ENCODE measurements at regions not wholly inside any gene's neighbourhood (a gene's known extent, or its start where the extent isn't known, plus 50 kb on each side); places are given as distances from the start of the nearest gene placed in this dataset.

DNA sequence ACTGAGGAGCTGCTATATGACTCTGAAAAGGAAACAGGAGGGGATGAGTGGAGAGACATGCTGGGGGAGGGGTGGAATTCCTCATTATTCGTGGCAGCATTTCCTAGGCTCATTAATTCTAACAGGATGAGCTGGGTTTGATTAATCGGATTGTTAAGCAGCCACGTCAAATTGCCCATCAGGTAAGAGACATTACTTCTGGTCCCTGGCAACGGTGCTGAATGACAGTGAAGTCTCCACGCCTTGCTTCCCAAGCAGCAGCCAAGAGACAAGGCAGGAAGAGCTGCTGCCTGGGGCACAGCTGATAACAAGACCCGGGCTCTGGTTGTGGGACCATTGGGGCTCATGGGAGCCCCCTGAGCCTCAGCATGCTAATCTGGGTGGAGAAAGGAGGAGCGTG is 86.6 kb downstream of the MARCHF4 start:
- Histone ChIP-seq H4K8ac (replicated peaks; ENCODE audit: insufficient read length, low read depth, low read length) (no peak overlapping the region), H2BK15ac (ENCODE audit: low read depth, low read length) (no peak overlapping the region), H3K79me1 (ENCODE audit: insufficient read depth, low read depth, low read length, poor library complexity, severe bottlenecking) (no peaks in the 10 kb centered on the region), H3K23me2 (ENCODE audit: insufficient read length, low read depth, low read length, poor library complexity, severe bottlenecking) (no peaks in the 10 kb centered on the region), H2AFZ (ENCODE audit: low read length) (no peak overlapping the region), H4K5ac (ENCODE audit: insufficient read length, low read depth, low read length) (no peak overlapping the region), H3K56ac (ENCODE audit: insufficient read length, low read depth, low read length) (no peak overlapping the region), H3K4me2 (ENCODE audit: insufficient read depth, insufficient read length, low read length) (no peak overlapping the region), H3K18ac (ENCODE audit: insufficient read length, low read depth, low read length) (no peak overlapping the region), H3K9ac (ENCODE audit: extremely low read depth, insufficient read length, low read length) (no peak overlapping the region), H3K27ac (ENCODE audit: insufficient read length, low read depth, low read length) (no peak overlapping the region), H3K4ac (ENCODE audit: low read depth, low read length) (no peak overlapping the region), H2BK120ac (ENCODE audit: low read depth, low read length, poor library complexity, severe bottlenecking) (no peak overlapping the region), H3K4me1 (ENCODE audit: insufficient read depth, low read length) (peaks cover 17% of the 10 kb centered on the region; the same call in 1 of the 2 replicates), H3T11ph (ENCODE audit: low read length) (no peak overlapping the region), H3K14ac (ENCODE audit: insufficient read depth, low read length) (no peak overlapping the region), H2BK20ac (ENCODE audit: low read depth, low read length, poor library complexity, severe bottlenecking) (no peak overlapping the region), H3K9me3 (ENCODE audit: control insufficient read depth, low read depth, low read length) (no peaks in the 10 kb centered on the region), H4K20me1 (ENCODE audit: control insufficient read depth, insufficient read depth, insufficient read length) (no peaks in the 10 kb centered on the region), H3K27me3 (ENCODE audit: insufficient read depth, low read length) (no peaks in the 10 kb centered on the region), H2AK5ac (ENCODE audit: insufficient read length, low read length) (no peak overlapping the region), H2BK5ac (ENCODE audit: insufficient read length, low read length) (no peak overlapping the region), H3K23ac (ENCODE audit: insufficient read length, low read depth, low read length) (no peak overlapping the region), H2BK12ac (ENCODE audit: insufficient read length, low read depth, low read length) (no peak overlapping the region), H4K91ac (ENCODE audit: insufficient read length, low read depth, low read length) (no peak overlapping the region), H3K79me2 (ENCODE audit: insufficient read depth, low read length) (no peaks in the 10 kb centered on the region)
- peak; percentile 47 for DNase-seq
- WGBS (ENCODE audit: extremely low coverage, insufficient read length, low lambda C conversion rate), result no CpG with 5 or more reads among the region's 7 CpGs
- H3K4me3 Mint-ChIP-seq, result no peak overlapping the region
- H3K4me1 Mint-ChIP-seq, result peaks cover 52 to 65% of the 10 kb centered on the region in 2 experiments
- H3K36me3 Mint-ChIP-seq (ENCODE audit: insufficient read depth in 1 of 3, low read depth in 3 of 3), result no peaks in the 10 kb centered on the region
- H3K27me3 Mint-ChIP-seq (ENCODE audit: low read depth), result peaks cover 10% of the 10 kb centered on the region
- 0 out of 7 replicates have a peak overlapping the region, but pooled peaks of 1 of the 3 experiments have one; percentile 24 for H3K27ac Mint-ChIP-seq
- no peak for TF ChIP-seq CTCF (conservative IDR thresholded peaks at IDR 0.05)
- H3K9me3 Mint-ChIP-seq, result no peaks in the 10 kb centered on the region
